Hepatocyte (in vitro differentiated cells): ENCODE measurements at regions not wholly inside any gene's neighbourhood (a gene's known extent, or its start where the extent isn't known, plus 50 kb on each side); places are given as distances from the start of the nearest gene placed in this dataset.

Source experiments
- CTCF ChIP-seq: fragments of 200-600 bp; sonication (generic); IDR thresholded peaks from 2 replicates; pipeline ENCODE4 v1.5.1; 2016; ENCODE audit warnings: antibody characterized with exemption, mild to moderate bottlenecking; ENCODE audit not compliant: poor library complexity
- EZH2 ChIP-seq: fragments of 200-600 bp; sonication (generic); IDR thresholded peaks from 2 replicates; pipeline ENCODE4 v1.6.1; 2016; ENCODE audit warnings: antibody characterized with exemption, mild to moderate bottlenecking, borderline replicate concordance
- EZH2phosphoT487 ChIP-seq: fragments of 200-600 bp; sonication (generic); IDR thresholded peaks from one replicate; pipeline ENCODE4 v1.6.1; 2018; ENCODE audit warnings: antibody characterized with exemption, mild to moderate bottlenecking, low read depth, moderate library complexity; ENCODE audit not compliant: unreplicated experiment, severe bottlenecking

- TF ChIP-seq EZH2 (no peak), CTCF (no peak), EZH2phosphoT487 (no peak)
Measured at GRCh38 chr3:124650798-124651197, 79.5 kb upstream of the UMPS start.
